Smooth muscle cell (in vitro differentiated cells): ENCODE measurements at regions not wholly inside any gene's neighbourhood (a gene's known extent, or its start where the extent isn't known, plus 50 kb on each side); places are given as distances from the start of the nearest gene placed in this dataset.
A peak's percentile ranks its signal among the peaks of the same experiment; 100 is the strongest.

Source experiments
- DNase-seq: peaks from one replicate; lab custom pipeline; 2025; ENCODE audit not compliant: unreplicated experiment; lab: John Stamatoyannopoulos, UW
- H2AFZ ChIP-seq: fragments of 200-600 bp; sonication (generic); 2 replicates; pipeline ENCODE4 v1.6.0; 2016; ENCODE audit warnings: antibody characterized with exemption, low read depth, mild to moderate bottlenecking
- H3F3A ChIP-seq: fragments of 200-600 bp; sonication (generic); 2 replicates; pipeline ENCODE4 v1.6.0; 2017; ENCODE audit warnings: antibody characterized with exemption, low read depth
- H3K27ac ChIP-seq: fragments of 200-600 bp; sonication (generic); 2 replicates; pipeline ENCODE4 v1.5.1; 2016; ENCODE audit warnings: low read depth, mild to moderate bottlenecking
- H3K27me3 ChIP-seq: fragments of 200-600 bp; sonication (generic); 2 replicates; pipeline ENCODE4 v1.6.1; 2016; ENCODE audit warnings: low read depth, mild to moderate bottlenecking
- H3K36me3 ChIP-seq: fragments of 200-600 bp; sonication (generic); 2 replicates; pipeline ENCODE4 v1.5.1; 2016; ENCODE audit warnings: low read depth
- H3K4me1 ChIP-seq: fragments of 200-600 bp; sonication (generic); 2 replicates; pipeline ENCODE4 v1.5.1; 2016; ENCODE audit warnings: low read depth
- H3K4me2 ChIP-seq: fragments of 200-600 bp; sonication (generic); 2 replicates; pipeline ENCODE4 v1.6.0; 2016; ENCODE audit warnings: mild to moderate bottlenecking
- H3K4me3 ChIP-seq: fragments of 200-600 bp; sonication (generic); 2 replicates; pipeline ENCODE4 v1.5.1; 2016; ENCODE audit warnings: mild to moderate bottlenecking
- H3K79me2 ChIP-seq: fragments of 200-600 bp; sonication (generic); 2 replicates; pipeline ENCODE4 v1.6.0; 2016; ENCODE audit warnings: low read depth, mild to moderate bottlenecking
- H3K9ac ChIP-seq: fragments of 200-600 bp; sonication (generic); 2 replicates; pipeline ENCODE4 v1.6.0; 2016; ENCODE audit warnings: low read depth
- H3K9me3 ChIP-seq: fragments of 200-600 bp; sonication (generic); replicated peaks from 2 replicates; pipeline ENCODE4 v1.5.1; 2016; ENCODE audit warnings: low read depth
- H4K20me1 ChIP-seq: fragments of 200-600 bp; sonication (generic); 2 replicates; pipeline ENCODE4 v1.6.0; 2016; ENCODE audit warnings: low read depth
- CTCF ChIP-seq: fragments of 200-600 bp; sonication (generic); IDR thresholded peaks from 2 replicates; pipeline ENCODE4 v1.5.1; 2017; ENCODE audit warnings: borderline replicate concordance, mild to moderate bottlenecking, antibody characterized with exemption; ENCODE audit not compliant: insufficient read depth, poor library complexity, severe bottlenecking
- WGBS: methylation state at CpG from one replicate; pipeline ENCODE4 v1.1.7; 2016; ENCODE audit warnings: low lambda C conversion rate; 5-methylcytosine and 5-hydroxymethylcytosine counted together

- Histone ChIP-seq H3K27me3 (no peaks in the 10 kb centered on the region), H2AFZ (no peak overlapping the region), H3K4me3 (no peak overlapping the region), H3F3A (peaks cover 38% of the 10 kb centered on the region), H3K4me2 (peak overlapping the region; percentile 71), H3K27ac (peak overlapping the region; percentile 66), H3K79me2 (peaks cover 78% of the 10 kb centered on the region), H4K20me1 (peaks cover 79% of the 10 kb centered on the region), H3K9ac (peak overlapping the region; percentile 22), H3K4me1 (peaks cover 42% of the 10 kb centered on the region), H3K9me3 (no peaks in the 10 kb centered on the region), H3K36me3 (no peaks in the 10 kb centered on the region)
- no peak for TF ChIP-seq CTCF
- WGBS = 31% methylated on average over 2 of the region's 2 CpGs
- no peak for DNase-seq
Measured at GRCh38 chr1:201726700-201727099, 102.3 kb upstream of the IPO9 start.

GRCh38 chr1:201728731-201729130 is 100.2 kb upstream of the IPO9 start:
- TF ChIP-seq CTCF = no peak
- Histone ChIP-seq H3K4me2 (no peak overlapping the region), H3K27me3 (no peaks in the 10 kb centered on the region), H3K9ac (no peak overlapping the region), H3K36me3 (no peaks in the 10 kb centered on the region), H3K9me3 (no peaks in the 10 kb centered on the region), H3K79me2 (peaks cover 73% of the 10 kb centered on the region), H3K4me1 (peaks cover 37% of the 10 kb centered on the region), H3K27ac (no peak overlapping the region), H3K4me3 (no peak overlapping the region), H3F3A (peaks cover 25% of the 10 kb centered on the region), H2AFZ (no peak overlapping the region), H4K20me1 (peaks cover 92% of the 10 kb centered on the region)
- DNase-seq = no peak

- H2AFZ ChIP-seq = no peak overlapping the region
- peaks cover 16% of the 10 kb centered on the region for H3F3A ChIP-seq
- H3K4me2 ChIP-seq = no peak overlapping the region
- H3K79me2 ChIP-seq = peaks cover 74% of the 10 kb centered on the region
- no peak overlapping the region for H3K9ac ChIP-seq
- H3K4me3 ChIP-seq = no peak overlapping the region
- peaks cover 29% of the 10 kb centered on the region for H3K4me1 ChIP-seq
- H3K27ac ChIP-seq = peak overlapping the region; percentile 90
- H4K20me1 ChIP-seq = peaks cover 84% of the 10 kb centered on the region
- no peaks in the 10 kb centered on the region for H3K9me3 ChIP-seq
- no peaks in the 10 kb centered on the region for H3K27me3 ChIP-seq
- DNase-seq = no peak
- WGBS = 65% methylated on average over 5 of the region's 5 CpGs
- no peak for TF ChIP-seq CTCF
- H3K36me3 ChIP-seq = no peaks in the 10 kb centered on the region
Measured at GRCh38 chr1:201729973-201730608, 98.9 kb upstream of the IPO9 start.

GRCh38 chr1:201730611-201731010 is 98.3 kb upstream of the IPO9 start:
- Histone ChIP-seq H3F3A (peaks cover 16% of the 10 kb centered on the region), H3K27me3 (no peaks in the 10 kb centered on the region), H3K4me3 (no peak overlapping the region), H3K36me3 (no peaks in the 10 kb centered on the region), H3K27ac (peak overlapping the region; percentile 90), H3K9me3 (no peaks in the 10 kb centered on the region), H3K4me1 (peaks cover 32% of the 10 kb centered on the region), H3K9ac (no peak overlapping the region), H3K79me2 (peaks cover 74% of the 10 kb centered on the region), H4K20me1 (peaks cover 83% of the 10 kb centered on the region), H2AFZ (no peak overlapping the region), H3K4me2 (peak overlapping the region; percentile 74)
- no peak for DNase-seq
- TF ChIP-seq CTCF = no peak
- WGBS = 40% methylated on average over 2 of the region's 2 CpGs
